ENCODE measurements at regions not wholly inside any gene's neighbourhood (a gene's known extent, or its start where the extent isn't known, plus 50 kb on each side); places are given as distances from the start of the nearest gene placed in this dataset.

- H3F3A ChIP-seq (ENCODE audit: control insufficient read depth, insufficient read depth) = no peaks in the 10 kb centered on the region
- H4K20me1 ChIP-seq (ENCODE audit: control insufficient read depth, insufficient read depth, low read depth, low read length) = no peaks in the 10 kb centered on the region
- H3K79me2 ChIP-seq (ENCODE audit: control insufficient read depth, low read length) = no peaks in the 10 kb centered on the region
- no peaks in the 10 kb centered on the region for H3K9me3 ChIP-seq (ENCODE audit: control insufficient read depth, insufficient read depth, low read length)
- H3K4me3 ChIP-seq (ENCODE audit: low read length) = no peak overlapping the region
- no peak overlapping the region for H3K4me2 ChIP-seq (ENCODE audit: low read length)
- H3K9me2 ChIP-seq (replicated peaks; ENCODE audit: control insufficient read depth, low read length) = no peaks in the 10 kb centered on the region
- TF ChIP-seq CTCF (IDR thresholded peaks at IDR 0.05; ENCODE audit: low read depth, low read length, poor library complexity, severe bottlenecking) = no peak
- no peak for TF ChIP-seq EZH2phosphoT487 (IDR thresholded peaks at IDR 0.05; ENCODE audit: borderline replicate concordance, low read length)
- no peak overlapping the region for H3K27ac ChIP-seq (ENCODE audit: low read depth, low read length)
- peaks cover 4% of the 10 kb centered on the region for H3K27me3 ChIP-seq (ENCODE audit: control insufficient read depth, low read length)
- no peaks in the 10 kb centered on the region for H3K4me1 ChIP-seq (ENCODE audit: control insufficient read depth, low read length)
- no peaks in the 10 kb centered on the region for H3K36me3 ChIP-seq (ENCODE audit: control insufficient read depth, low read length)
Measured at GRCh38 chr5:118698774-118699173, 289.6 kb downstream of the DTWD2 start.

GRCh38 chr5:118696076-118696475, 292.3 kb downstream of the DTWD2 start:
- Histone ChIP-seq H4K20me1 (ENCODE audit: control insufficient read depth, insufficient read depth, low read depth, low read length) (no peaks in the 10 kb centered on the region), H3K27me3 (ENCODE audit: control insufficient read depth, low read length) (peaks cover 4% of the 10 kb centered on the region), H3K9me3 (ENCODE audit: control insufficient read depth, insufficient read depth, low read length) (no peaks in the 10 kb centered on the region), H3K4me3 (ENCODE audit: low read length) (no peak overlapping the region), H3K36me3 (ENCODE audit: control insufficient read depth, low read length) (no peaks in the 10 kb centered on the region), H3K79me2 (ENCODE audit: control insufficient read depth, low read length) (no peaks in the 10 kb centered on the region), H3K9me2 (replicated peaks; ENCODE audit: control insufficient read depth, low read length) (no peaks in the 10 kb centered on the region), H3F3A (ENCODE audit: control insufficient read depth, insufficient read depth) (no peaks in the 10 kb centered on the region), H3K4me1 (ENCODE audit: control insufficient read depth, low read length) (no peaks in the 10 kb centered on the region), H3K27ac (ENCODE audit: low read depth, low read length) (no peak overlapping the region), H3K4me2 (ENCODE audit: low read length) (no peak overlapping the region)
- no peak for TF ChIP-seq CTCF (IDR thresholded peaks at IDR 0.05; ENCODE audit: low read depth, low read length, poor library complexity, severe bottlenecking)
- no peak for TF ChIP-seq EZH2phosphoT487 (IDR thresholded peaks at IDR 0.05; ENCODE audit: borderline replicate concordance, low read length)

- Histone ChIP-seq H4K20me1 (ENCODE audit: control insufficient read depth, insufficient read depth, low read depth, low read length) (no peaks in the 10 kb centered on the region), H3K4me1 (ENCODE audit: control insufficient read depth, low read length) (no peaks in the 10 kb centered on the region), H3K27me3 (ENCODE audit: control insufficient read depth, low read length) (peaks cover 4% of the 10 kb centered on the region), H3K36me3 (ENCODE audit: control insufficient read depth, low read length) (no peaks in the 10 kb centered on the region), H3K4me2 (ENCODE audit: low read length) (no peak overlapping the region), H3K79me2 (ENCODE audit: control insufficient read depth, low read length) (no peaks in the 10 kb centered on the region), H3F3A (ENCODE audit: control insufficient read depth, insufficient read depth) (no peaks in the 10 kb centered on the region), H3K9me3 (ENCODE audit: control insufficient read depth, insufficient read depth, low read length) (no peaks in the 10 kb centered on the region), H3K9me2 (replicated peaks; ENCODE audit: control insufficient read depth, low read length) (no peaks in the 10 kb centered on the region), H3K27ac (ENCODE audit: low read depth, low read length) (no peak overlapping the region), H3K4me3 (ENCODE audit: low read length) (no peak overlapping the region)
- TF ChIP-seq EZH2phosphoT487 (IDR thresholded peaks at IDR 0.05; ENCODE audit: borderline replicate concordance, low read length) (no peak), CTCF (IDR thresholded peaks at IDR 0.05; ENCODE audit: low read depth, low read length, poor library complexity, severe bottlenecking) (no peak)
Measured at GRCh38 chr5:118692811-118693342, 295.5 kb downstream of the DTWD2 start.
